SJSA1 (cell line): ENCODE measurements at regions not wholly inside any gene's neighbourhood (a gene's known extent, or its start where the extent isn't known, plus 50 kb on each side); places are given as distances from the start of the nearest gene placed in this dataset.
A peak's percentile ranks its signal among the peaks of the same experiment; 100 is the strongest.
"Not testable (repeated sequence)": the region's sequence is repeated elsewhere in the genome, so short reads cannot be mapped to it uniquely, and the experiment has no call there.

ENCODE experiments used
- DNase-seq, 2 experiments: peaks; one replicate each; pipeline ENCODE4 v3.0.0-alpha.2; 2015 to 2020; ENCODE audit warnings: low spot score in 2 of 2, low read depth in 1 of 2
- H3K27ac ChIP-seq: fragments of 250-450 bp; sonication (Bioruptor Pico); 2 replicates; pipeline ENCODE4 v1.5.1; 2020; ENCODE audit warnings: mild to moderate bottlenecking, moderate library complexity
- H3K27me3 ChIP-seq: fragments of 250-450 bp; sonication (Bioruptor Pico); replicated peaks from 2 replicates; pipeline ENCODE4 v1.5.1; 2020; ENCODE audit warnings: mild to moderate bottlenecking, moderate library complexity
- H3K36me3 ChIP-seq: fragments of 250-450 bp; sonication (Bioruptor Pico); 2 replicates; pipeline ENCODE4 v1.5.1; 2020; ENCODE audit warnings: mild to moderate bottlenecking
- H3K4me1 ChIP-seq: fragments of 250-450 bp; sonication (Bioruptor Pico); replicated peaks from 2 replicates; pipeline ENCODE4 v1.6.1; 2021; ENCODE audit warnings: mild to moderate bottlenecking
- H3K4me3 ChIP-seq: fragments of 250-450 bp; sonication (Bioruptor Pico); 2 replicates; pipeline ENCODE4 v1.5.1; 2020; ENCODE audit warnings: mild to moderate bottlenecking
- H3K9me3 ChIP-seq: fragments of 250-450 bp; sonication (Bioruptor Pico); replicated peaks from 2 replicates; pipeline ENCODE4 v1.5.1; 2020; ENCODE audit warnings: mild to moderate bottlenecking

- H3K36me3 ChIP-seq = no peaks in the 10 kb centered on the region
- no peaks in the 10 kb centered on the region for H3K4me1 ChIP-seq
- no peak for DNase-seq
- no peak overlapping the region for H3K27ac ChIP-seq
- H3K9me3 ChIP-seq = no peaks in the 10 kb centered on the region
- peaks cover 2% of the 10 kb centered on the region; the same call in 1 of the 2 replicates for H3K27me3 ChIP-seq
- H3K4me3 ChIP-seq = no peak overlapping the region
Observed at GRCh38 chr2:60352491-60353405, 200.7 kb downstream of the BCL11A start.

DNA sequence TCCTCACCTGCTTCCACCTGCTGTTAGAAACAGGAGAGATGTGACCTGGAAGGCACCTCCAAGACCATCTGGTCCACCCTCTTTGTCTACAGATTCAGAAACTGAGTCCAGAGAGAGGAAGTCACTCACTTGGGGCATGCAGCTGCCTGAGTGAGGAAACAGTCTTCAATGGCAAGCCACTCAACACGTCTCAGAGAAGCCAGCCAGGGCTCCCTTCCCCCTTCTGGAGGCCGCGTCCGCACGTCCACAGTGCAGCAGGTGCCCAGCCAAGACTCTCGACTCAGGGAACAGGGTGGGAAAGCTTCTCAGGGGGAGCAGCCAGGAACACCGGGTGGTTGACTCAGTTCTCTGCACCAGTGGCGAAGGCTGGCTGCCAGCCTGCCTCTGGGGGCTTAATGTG is 201.7 kb downstream of the BCL11A start:
- Histone ChIP-seq H3K27ac (no peak overlapping the region), H3K9me3 (no peaks in the 10 kb centered on the region), H3K27me3 (peaks cover 2% of the 10 kb centered on the region; the same call in 1 of the 2 replicates), H3K4me3 (no peak overlapping the region), H3K4me1 (no peaks in the 10 kb centered on the region), H3K36me3 (no peaks in the 10 kb centered on the region)
- DNase-seq = no peak

- Histone ChIP-seq H3K4me3 (no peak overlapping the region), H3K9me3 (no peaks in the 10 kb centered on the region)
- no peak for DNase-seq
Observed at GRCh38 chr2:60351321-60351720, 202.1 kb downstream of the BCL11A start.

DNA sequence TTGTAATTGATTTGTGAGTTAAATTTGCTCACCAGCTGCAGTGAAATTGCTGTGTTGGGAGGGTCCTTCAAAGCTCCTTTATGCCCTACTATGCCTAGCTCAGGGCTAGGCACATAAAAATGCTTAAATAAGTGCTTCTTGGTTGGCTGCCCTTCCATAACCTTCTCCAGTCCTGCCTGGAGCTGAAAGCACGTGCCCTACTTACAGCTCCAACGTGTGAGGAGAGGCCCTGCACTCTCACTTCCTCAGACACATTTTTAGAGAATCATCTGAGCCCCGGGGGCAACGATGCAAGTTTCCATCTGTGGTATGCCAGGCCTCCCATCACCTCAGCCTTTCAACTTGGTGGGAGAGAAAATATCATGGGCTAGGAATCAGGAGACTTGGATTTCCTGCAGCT is 202.7 kb downstream of the BCL11A start:
- Histone ChIP-seq H3K4me3 (no peak overlapping the region), H3K27me3 (peaks cover under 1% of the 10 kb centered on the region; the same call in 1 of the 2 replicates), H3K27ac (no peak overlapping the region), H3K36me3 (no peaks in the 10 kb centered on the region), H3K9me3 (no peaks in the 10 kb centered on the region), H3K4me1 (no peaks in the 10 kb centered on the region)
- DNase-seq = no peak

More at GRCh38 chr2:60351321-60351720, 202.1 kb downstream of the BCL11A start:
- Histone ChIP-seq H3K4me1 (no peaks in the 10 kb centered on the region), H3K27me3 (peaks cover 2% of the 10 kb centered on the region; the same call in 1 of the 2 replicates), H3K36me3 (no peaks in the 10 kb centered on the region), H3K27ac (no peak overlapping the region)

DNA sequence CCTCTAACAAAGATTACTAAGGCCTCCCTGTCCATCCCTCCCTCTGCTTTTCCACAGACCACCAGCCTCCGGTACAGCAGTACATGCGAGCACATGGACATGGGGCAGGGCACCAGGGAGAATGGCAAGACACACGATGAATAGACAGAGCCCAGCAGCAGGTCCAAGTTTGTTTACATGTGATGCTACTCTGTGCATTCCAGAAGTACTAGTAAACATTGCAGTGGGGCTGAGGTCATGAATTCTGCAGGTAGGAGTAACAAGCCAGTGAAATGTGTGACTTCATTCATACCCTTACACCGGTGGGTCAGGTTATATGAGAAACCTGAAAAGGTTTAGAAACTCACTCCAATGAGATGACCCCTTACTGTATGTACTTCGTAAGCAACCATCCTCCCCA is 205.7 kb downstream of the BCL11A start:
- H3K4me3 ChIP-seq = no peak overlapping the region
- H3K9me3 ChIP-seq = no peaks in the 10 kb centered on the region
- no peaks in the 10 kb centered on the region for H3K36me3 ChIP-seq
- no peak for DNase-seq
- H3K4me1 ChIP-seq = no peaks in the 10 kb centered on the region
- H3K27me3 ChIP-seq = no peaks in the 10 kb centered on the region
- H3K27ac ChIP-seq = no peak overlapping the region

GRCh38 chr2:60342491-60342890 is 211.0 kb downstream of the BCL11A start:
- not testable (repeated sequence) for H3K27ac ChIP-seq, DNase-seq, H3K4me3 ChIP-seq, H3K9me3 ChIP-seq, H3K36me3 ChIP-seq, H3K4me1 ChIP-seq, H3K27me3 ChIP-seq

DNA sequence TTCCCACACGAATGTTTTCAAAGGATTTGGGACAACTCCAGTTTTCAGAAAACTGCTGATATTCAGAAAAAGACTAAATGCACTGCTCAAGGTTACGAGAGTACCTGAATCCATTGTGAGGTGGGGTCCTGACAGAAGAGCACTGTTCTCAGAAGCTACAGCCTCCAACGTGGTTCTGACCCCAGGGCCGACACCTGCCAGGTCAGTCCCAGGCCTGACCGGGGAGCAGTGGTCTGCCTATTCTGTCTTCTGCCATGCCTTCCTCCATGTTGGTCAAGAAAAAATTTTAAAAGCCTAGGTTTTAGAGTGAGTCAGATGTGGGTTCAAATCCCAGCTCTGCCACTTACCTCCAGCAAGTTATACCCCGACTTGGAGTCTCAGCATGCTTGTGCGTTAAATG is 212.3 kb downstream of the BCL11A start:
- Histone ChIP-seq H3K27me3 (0 out of 2 replicates have a peak, but pooled peaks cover 2% of the 10 kb centered on the region), H3K4me3 (no peak overlapping the region), H3K27ac (no peak overlapping the region), H3K4me1 (no peaks in the 10 kb centered on the region), H3K36me3 (no peaks in the 10 kb centered on the region), H3K9me3 (no peaks in the 10 kb centered on the region)
- peak in 1 of 2 experiments; percentile 5 for DNase-seq

DNA sequence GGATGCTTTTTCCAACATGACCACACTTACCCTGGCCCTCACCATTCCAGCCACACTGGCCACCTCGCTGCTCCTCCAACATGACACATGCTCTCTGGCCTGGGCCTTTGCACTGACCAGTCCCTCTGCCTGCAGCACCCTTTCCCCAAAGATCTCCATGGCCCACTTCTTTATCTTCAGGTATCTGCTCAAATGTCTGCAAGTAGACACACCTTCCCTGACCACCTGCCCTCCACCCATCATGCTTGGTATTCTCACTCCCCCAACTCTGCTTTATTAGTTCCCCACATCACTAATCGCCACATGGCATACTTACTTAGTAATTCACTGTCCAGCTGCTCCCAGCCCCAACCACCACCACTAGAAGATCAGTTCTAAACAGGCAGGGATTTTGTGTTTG is 214.2 kb downstream of the BCL11A start:
- Histone ChIP-seq H3K27ac (no peak overlapping the region), H3K36me3 (no peaks in the 10 kb centered on the region), H3K4me1 (no peaks in the 10 kb centered on the region), H3K4me3 (no peak overlapping the region), H3K27me3 (0 out of 2 replicates have a peak, but pooled peaks cover 2% of the 10 kb centered on the region), H3K9me3 (no peaks in the 10 kb centered on the region)
- no peak for DNase-seq

DNA sequence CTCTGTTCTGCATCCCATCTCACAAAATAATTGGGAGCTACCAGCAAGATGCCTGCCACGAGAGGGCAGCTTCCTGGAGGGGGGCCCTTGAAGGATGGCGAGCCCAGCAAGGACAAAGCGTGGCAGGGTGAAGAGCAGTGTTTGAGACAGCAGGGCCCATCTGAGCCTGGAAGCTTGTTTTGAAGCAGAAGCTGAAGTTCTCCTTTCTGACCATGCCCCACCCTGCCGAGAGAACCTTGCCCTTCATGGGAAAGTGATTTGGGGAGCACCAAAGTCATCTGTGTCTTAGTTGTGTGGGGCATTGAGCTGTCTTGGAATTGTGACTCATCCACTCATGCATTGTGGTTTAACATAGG is 216.3 kb downstream of the BCL11A start:
- Histone ChIP-seq H3K36me3 (no peaks in the 10 kb centered on the region), H3K4me1 (no peaks in the 10 kb centered on the region), H3K27ac (no peak overlapping the region), H3K9me3 (no peaks in the 10 kb centered on the region), H3K4me3 (no peak overlapping the region), H3K27me3 (0 out of 2 replicates have a peak, but pooled peaks cover 2% of the 10 kb centered on the region)
- no peak for DNase-seq

GRCh38 chr2:60336442-60337141 is 216.9 kb downstream of the BCL11A start:
- Histone ChIP-seq H3K4me3 (no peak overlapping the region), H3K27ac (no peak overlapping the region), H3K27me3 (no peaks in the 10 kb centered on the region; the same call in 1 of the 2 replicates), H3K4me1 (no peaks in the 10 kb centered on the region), H3K36me3 (no peaks in the 10 kb centered on the region), H3K9me3 (no peaks in the 10 kb centered on the region)
- no peak for DNase-seq

DNA sequence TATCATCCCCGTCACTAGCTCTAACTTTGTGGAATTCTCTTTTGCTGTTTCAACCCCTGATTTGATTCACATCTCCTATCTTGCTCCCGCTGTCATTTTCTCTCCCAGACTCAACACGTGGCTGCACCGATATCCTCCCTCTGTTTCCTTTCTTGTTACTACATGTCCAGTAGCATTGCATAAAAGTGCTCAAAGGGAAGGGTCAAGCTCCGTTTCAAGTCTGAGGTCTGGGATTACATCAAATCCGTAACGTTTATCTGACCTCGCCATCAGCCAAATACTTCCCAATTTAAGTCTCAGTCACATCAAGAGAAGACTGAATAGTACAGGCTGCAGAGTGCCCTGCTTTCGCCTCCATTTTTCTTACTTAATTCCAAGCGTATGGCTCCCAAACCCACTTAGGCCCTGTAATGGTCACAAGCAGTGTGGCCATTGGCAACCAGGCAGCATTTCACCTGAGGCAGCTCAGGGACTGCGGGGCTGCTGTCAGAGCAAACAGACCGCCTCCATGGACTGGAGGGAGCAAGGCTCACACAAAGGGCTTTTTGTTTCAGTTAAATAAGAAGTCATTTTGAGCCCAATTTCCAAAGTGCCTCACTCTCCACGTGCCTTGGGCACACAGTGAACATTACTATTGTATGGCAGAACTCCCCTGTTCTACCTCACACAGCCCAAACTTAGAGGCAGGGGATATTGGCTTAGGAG is 217.8 kb downstream of the BCL11A start:
- no peak overlapping the region for H3K27ac ChIP-seq
- no peaks in the 10 kb centered on the region for H3K4me1 ChIP-seq
- no peaks in the 10 kb centered on the region; the same call in 1 of the 2 replicates for H3K27me3 ChIP-seq
- H3K9me3 ChIP-seq = no peaks in the 10 kb centered on the region
- H3K4me3 ChIP-seq = no peak overlapping the region
- no peaks in the 10 kb centered on the region for H3K36me3 ChIP-seq
- peak in 1 of 2 experiments; percentile 20 for DNase-seq

GRCh38 chr2:60334610-60335009 is 218.8 kb downstream of the BCL11A start:
- H3K27me3 ChIP-seq = no peaks in the 10 kb centered on the region; the same call in 1 of the 2 replicates
- no peak overlapping the region for H3K4me3 ChIP-seq
- no peaks in the 10 kb centered on the region for H3K9me3 ChIP-seq
- no peaks in the 10 kb centered on the region for H3K36me3 ChIP-seq
- DNase-seq = peak in 1 of 2 experiments; percentile 19
- H3K4me1 ChIP-seq = no peaks in the 10 kb centered on the region
- no peak overlapping the region for H3K27ac ChIP-seq

- H3K9me3 ChIP-seq = no peaks in the 10 kb centered on the region
- H3K27me3 ChIP-seq = no peaks in the 10 kb centered on the region; the same call in 1 of the 2 replicates
- DNase-seq = peak in 1 of 2 experiments; percentile 19
- no peaks in the 10 kb centered on the region for H3K36me3 ChIP-seq
- no peak overlapping the region for H3K4me3 ChIP-seq
- H3K27ac ChIP-seq = no peak overlapping the region
- H3K4me1 ChIP-seq = no peaks in the 10 kb centered on the region
Observed at GRCh38 chr2:60333264-60333663, 220.2 kb downstream of the BCL11A start.
